ENCODE measurements at regions not wholly inside any gene's neighbourhood (a gene's known extent, or its start where the extent isn't known, plus 50 kb on each side); places are given as distances from the start of the nearest gene placed in this dataset.

- in situ Hi-C loops (cut with HindIII; ENCODE audit: low pct_unique_long_range_greater_than_20kb, low sequenced_read_pairs): no loop called here
- no TSS peak for BruUV-seq (replicated peaks)
- POLR2A ChIA-PET: no interaction called here
Measured at GRCh38 chr17:45581860-45582259, 91.3 kb upstream of the PLEKHM1 start.

More at GRCh38 chr17:45581860-45582259, 91.3 kb upstream of the PLEKHM1 start:
- Histone ChIP-seq H3K9me3 (ENCODE audit: control insufficient read depth, insufficient read depth, low read depth, low read length) (no peaks in the 10 kb centered on the region), H3K27ac (ENCODE audit: low read length) (no peak overlapping the region), H3K4me3 (ENCODE audit: low read depth in 2 of 2, low read length in 2 of 2) (no peak overlapping the region), H3K27me3 (ENCODE audit: control insufficient read depth, insufficient read depth, low read length) (no peaks in the 10 kb centered on the region), H3K4me1 (ENCODE audit: control insufficient read depth, insufficient read depth, low read length) (no peaks in the 10 kb centered on the region; the same call in 1 of the 2 replicates), H3K36me3 (ENCODE audit: control insufficient read depth, insufficient read depth, low read length) (peaks cover 5% of the 10 kb centered on the region; the same call in 1 of the 2 replicates)
- no peak for DNase-seq (ENCODE audit: low read depth, low spot score)
- no peak for ATAC-seq
- CTCF ChIA-PET: no interaction called here
- intact Hi-C loops (cut with micrococcal nuclease; ENCODE audit: unreplicated experiment): no loop called here
- no peak for TF ChIP-seq REST (IDR thresholded peaks at IDR 0.05; ENCODE audit: insufficient read depth in 1 of 2, low read depth in 2 of 2, low read length in 1 of 2)
- no peak for TF ChIP-seq POLR2AphosphoS5 (IDR thresholded peaks at IDR 0.05; ENCODE audit: low read depth, low read length)
- TF ChIP-seq TCF7L2 (IDR thresholded peaks at IDR 0.05; ENCODE audit: low read depth, low read length): no peak
- no peak for TF ChIP-seq SIN3A (IDR thresholded peaks at IDR 0.05; ENCODE audit: borderline replicate concordance, insufficient read depth, low read depth, low read length)
- no peak for TF ChIP-seq CTCF (IDR thresholded peaks at IDR 0.05)

All from Panc1 (cell line).